ENCODE measurements at regions not wholly inside any gene's neighbourhood (a gene's known extent, or its start where the extent isn't known, plus 50 kb on each side); places are given as distances from the start of the nearest gene placed in this dataset.

DNA sequence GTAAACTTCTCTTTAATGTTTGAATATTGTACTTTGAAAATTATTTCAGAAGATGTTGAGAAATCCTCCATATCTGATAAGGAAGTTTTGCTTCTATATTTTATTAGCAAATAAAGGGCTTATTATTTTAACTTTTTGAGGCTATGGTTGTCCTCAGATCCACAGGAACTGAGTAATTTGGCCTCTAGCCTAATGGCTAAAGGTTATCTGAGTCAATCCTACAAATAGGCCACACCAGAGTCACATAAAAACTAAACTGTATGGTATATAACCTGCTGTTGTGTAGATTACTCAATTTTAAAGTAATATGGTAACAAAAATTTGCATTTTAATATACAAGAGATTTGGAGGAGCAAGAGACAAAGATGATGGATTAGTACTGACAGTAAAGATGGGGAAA lies 549.2 kb upstream of the GRAMD2B start:
- DNase-seq = no peak
- Histone ChIP-seq H3K4me3 (no peak overlapping the region), H3K36me3 (ENCODE audit: control insufficient read depth in 4 of 4, insufficient read depth in 4 of 4, low read length in 4 of 4) (no peaks in the 10 kb centered on the region), H3K27ac (ENCODE audit: low read depth in 1 of 2, low read length in 1 of 2) (no peak overlapping the region), H3K4me1 (ENCODE audit: control insufficient read depth in 5 of 5, insufficient read depth in 5 of 5, low read length in 5 of 5) (no peaks in the 10 kb centered on the region), H3K9me3 (ENCODE audit: control insufficient read depth in 4 of 4, insufficient read depth in 3 of 4, low read length in 3 of 4) (peaks cover 0 to 5% (median 0%) of the 10 kb centered on the region in 4 donors), H3K27me3 (ENCODE audit: control insufficient read depth in 3 of 3, insufficient read depth in 3 of 3, low read length in 2 of 3) (no peaks in the 10 kb centered on the region), H3K9ac (ENCODE audit: insufficient read depth in 1 of 2, low read length in 2 of 2) (no peak overlapping the region)
- ATAC-seq (ENCODE audit: insufficient read depth, low FRiP score) = no peak
- TF ChIP-seq, protein P1, sequence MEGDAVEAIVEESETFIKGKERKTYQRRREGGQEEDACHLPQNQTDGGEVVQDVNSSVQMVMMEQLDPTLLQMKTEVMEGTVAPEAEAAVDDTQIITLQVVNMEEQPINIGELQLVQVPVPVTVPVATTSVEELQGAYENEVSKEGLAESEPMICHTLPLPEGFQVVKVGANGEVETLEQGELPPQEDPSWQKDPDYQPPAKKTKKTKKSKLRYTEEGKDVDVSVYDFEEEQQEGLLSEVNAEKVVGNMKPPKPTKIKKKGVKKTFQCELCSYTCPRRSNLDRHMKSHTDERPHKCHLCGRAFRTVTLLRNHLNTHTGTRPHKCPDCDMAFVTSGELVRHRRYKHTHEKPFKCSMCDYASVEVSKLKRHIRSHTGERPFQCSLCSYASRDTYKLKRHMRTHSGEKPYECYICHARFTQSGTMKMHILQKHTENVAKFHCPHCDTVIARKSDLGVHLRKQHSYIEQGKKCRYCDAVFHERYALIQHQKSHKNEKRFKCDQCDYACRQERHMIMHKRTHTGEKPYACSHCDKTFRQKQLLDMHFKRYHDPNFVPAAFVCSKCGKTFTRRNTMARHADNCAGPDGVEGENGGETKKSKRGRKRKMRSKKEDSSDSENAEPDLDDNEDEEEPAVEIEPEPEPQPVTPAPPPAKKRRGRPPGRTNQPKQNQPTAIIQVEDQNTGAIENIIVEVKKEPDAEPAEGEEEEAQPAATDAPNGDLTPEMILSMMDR (IDR thresholded peaks at IDR 0.05; ENCODE audit: control extremely low read depth, extremely low read depth) = no peak

DNA sequence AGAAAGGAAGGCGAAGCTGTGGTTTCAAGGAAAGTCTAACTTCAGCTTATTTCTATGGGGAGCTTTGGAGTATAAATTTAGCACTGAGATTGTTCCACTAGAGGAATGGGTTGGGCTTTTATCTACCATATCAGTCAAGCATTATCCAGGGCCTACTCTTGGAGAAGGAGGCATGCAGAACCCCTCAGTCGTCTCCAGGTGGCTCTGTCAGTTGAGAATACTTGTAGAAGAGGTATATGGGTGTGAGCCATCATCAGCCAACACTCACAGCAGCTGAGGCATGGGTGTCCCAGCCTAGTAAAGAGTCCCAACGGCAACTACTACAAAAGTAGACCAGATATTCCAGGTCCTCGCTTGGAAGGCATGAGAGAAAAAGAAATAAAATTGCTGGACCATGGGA lies 548.5 kb upstream of the GRAMD2B start:
- ATAC-seq (ENCODE audit: insufficient read depth, low FRiP score) (no peak), DNase-seq (no peak)
- Histone ChIP-seq H3K4me3 (no peak overlapping the region), H3K36me3 (ENCODE audit: control insufficient read depth in 4 of 4, insufficient read depth in 4 of 4, low read length in 4 of 4) (no peaks in the 10 kb centered on the region), H3K27me3 (ENCODE audit: control insufficient read depth in 3 of 3, insufficient read depth in 3 of 3, low read length in 2 of 3) (no peaks in the 10 kb centered on the region), H3K27ac (ENCODE audit: low read depth in 1 of 2, low read length in 1 of 2) (no peak overlapping the region), H3K9ac (ENCODE audit: insufficient read depth in 1 of 2, low read length in 2 of 2) (no peak overlapping the region), H3K4me1 (ENCODE audit: control insufficient read depth in 5 of 5, insufficient read depth in 5 of 5, low read length in 5 of 5) (no peaks in the 10 kb centered on the region), H3K9me3 (ENCODE audit: control insufficient read depth in 4 of 4, insufficient read depth in 3 of 4, low read length in 3 of 4) (peaks cover 0 to 5% (median 0%) of the 10 kb centered on the region in 4 donors)
- 81 to 82% methylated on average over 4 of the region's 4 CpGs for WGBS, 2 donors
- TF ChIP-seq, protein P1 (IDR thresholded peaks at IDR 0.05; ENCODE audit: control extremely low read depth, extremely low read depth) = no peak

DNA sequence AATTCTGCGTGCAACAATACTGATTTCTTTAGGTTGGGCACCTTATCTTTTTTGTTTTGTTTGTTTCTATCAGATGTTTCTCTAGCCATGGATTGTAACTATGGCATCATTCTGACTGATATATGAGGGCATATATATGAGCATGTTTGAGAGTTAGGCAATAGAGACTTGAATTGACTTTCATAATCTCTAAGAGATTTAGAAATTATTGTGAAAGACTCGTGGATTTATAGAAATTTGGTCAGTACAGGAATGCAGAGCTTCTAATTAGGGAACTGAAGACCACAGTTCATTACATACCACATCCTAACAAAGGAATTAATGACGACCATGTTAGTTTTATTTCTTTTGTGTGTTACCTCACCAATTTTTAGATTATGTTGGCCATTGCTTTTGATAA lies 546.0 kb upstream of the GRAMD2B start:
- peaks cover 0 to 5% (median 0%) of the 10 kb centered on the region in 4 donors for H3K9me3 ChIP-seq (ENCODE audit: control insufficient read depth in 4 of 4, insufficient read depth in 3 of 4, low read length in 3 of 4)
- H3K27ac ChIP-seq (ENCODE audit: low read depth in 1 of 2, low read length in 1 of 2) = no peak overlapping the region
- no peak overlapping the region for H3K9ac ChIP-seq (ENCODE audit: insufficient read depth in 1 of 2, low read length in 2 of 2)
- TF ChIP-seq, protein P1 (IDR thresholded peaks at IDR 0.05; ENCODE audit: control extremely low read depth, extremely low read depth) = no peak
- no peaks in the 10 kb centered on the region for H3K4me1 ChIP-seq (ENCODE audit: control insufficient read depth in 5 of 5, insufficient read depth in 5 of 5, low read length in 5 of 5)
- no peaks in the 10 kb centered on the region for H3K36me3 ChIP-seq (ENCODE audit: control insufficient read depth in 4 of 4, insufficient read depth in 4 of 4, low read length in 4 of 4)
- DNase-seq (no peak), ATAC-seq (ENCODE audit: insufficient read depth, low FRiP score) (no peak)
- H3K27me3 ChIP-seq (ENCODE audit: control insufficient read depth in 3 of 3, insufficient read depth in 3 of 3, low read length in 2 of 3) = no peaks in the 10 kb centered on the region
- H3K4me3 ChIP-seq = no peak overlapping the region
- WGBS, 2 donors = 61 to 74% methylated on average over 3 of the region's 3 CpGs

DNA sequence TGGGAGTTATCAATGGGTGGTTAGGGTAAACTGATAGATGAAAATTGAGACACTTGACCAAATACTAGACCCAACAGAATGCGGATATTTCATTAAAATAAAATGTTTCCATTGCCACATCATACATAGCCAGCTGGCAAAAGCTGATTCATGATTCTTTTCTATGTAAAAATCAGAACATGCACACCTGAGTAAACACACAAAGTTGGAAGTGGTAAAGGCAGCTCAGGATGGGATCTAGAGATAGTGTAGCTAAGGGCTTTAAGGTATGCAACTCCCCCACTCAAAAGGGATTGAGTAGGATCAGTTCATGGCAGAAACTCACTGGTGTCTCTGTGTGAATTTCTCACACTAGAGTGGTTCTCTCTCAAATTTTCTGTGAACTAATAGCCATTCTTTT lies 541.1 kb upstream of the GRAMD2B start:
- no peak for DNase-seq
- no peaks in the 10 kb centered on the region for H3K4me1 ChIP-seq (ENCODE audit: control insufficient read depth in 5 of 5, insufficient read depth in 5 of 5, low read length in 5 of 5)
- H3K27me3 ChIP-seq (ENCODE audit: control insufficient read depth in 3 of 3, insufficient read depth in 3 of 3, low read length in 2 of 3) = peaks cover 0 to 3% (median 0%) of the 10 kb centered on the region in 3 donors
- H3K9me3 ChIP-seq (ENCODE audit: control insufficient read depth in 4 of 4, insufficient read depth in 3 of 4, low read length in 3 of 4) = no peaks in the 10 kb centered on the region
- no peaks in the 10 kb centered on the region for H3K36me3 ChIP-seq (ENCODE audit: control insufficient read depth in 4 of 4, insufficient read depth in 4 of 4, low read length in 4 of 4)
- no peak for ATAC-seq (ENCODE audit: insufficient read depth, low FRiP score)
- TF ChIP-seq, protein P1 (IDR thresholded peaks at IDR 0.05; ENCODE audit: control extremely low read depth, extremely low read depth) = no peak
- WGBS, 2 donors = 80 to 96% methylated on average over 1 of the region's 1 CpG
- no peak overlapping the region for H3K27ac ChIP-seq (ENCODE audit: low read depth in 1 of 2, low read length in 1 of 2)
- no peak overlapping the region for H3K4me3 ChIP-seq
- H3K9ac ChIP-seq (ENCODE audit: insufficient read depth in 1 of 2, low read length in 2 of 2) = no peak overlapping the region

All from lung (tissue), 11 donors.